ENCODE measurements at regions not wholly inside any gene's neighbourhood (a gene's known extent, or its start where the extent isn't known, plus 50 kb on each side); places are given as distances from the start of the nearest gene placed in this dataset.

DNA sequence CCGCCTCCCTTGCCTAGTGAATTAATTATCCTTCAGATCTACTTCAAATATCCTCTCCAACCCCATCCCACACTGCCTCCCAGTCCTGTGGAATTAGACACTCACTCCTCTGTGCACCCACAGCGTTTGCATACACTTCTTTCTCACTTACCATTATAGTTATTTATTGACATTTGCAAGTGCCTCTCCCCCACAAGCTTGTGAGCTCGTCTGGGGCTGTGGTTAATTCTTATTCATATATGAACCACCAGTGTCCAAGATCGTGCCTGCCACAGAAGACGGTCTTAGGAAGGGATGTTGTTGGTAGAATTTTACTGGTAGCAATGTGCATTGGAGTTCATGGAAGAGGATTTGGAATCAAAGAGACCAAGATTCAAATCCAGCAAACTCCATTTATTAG is 68.1 kb upstream of the AOAH start:
- Histone ChIP-seq H4K8ac (replicated peaks; ENCODE audit: insufficient read length, low read depth, low read length) (no peak overlapping the region), H3T11ph (ENCODE audit: low read length) (no peak overlapping the region), H2AK5ac (ENCODE audit: insufficient read length, low read length) (no peak overlapping the region), H4K91ac (ENCODE audit: insufficient read length, low read depth, low read length) (no peak overlapping the region), H2BK5ac (ENCODE audit: insufficient read length, low read length) (no peak overlapping the region), H3K27ac (ENCODE audit: insufficient read length, low read depth, low read length) (no peak overlapping the region), H3K79me1 (ENCODE audit: insufficient read depth, low read depth, low read length, poor library complexity, severe bottlenecking) (no peaks in the 10 kb centered on the region), H3K14ac (ENCODE audit: insufficient read depth, low read length) (no peak overlapping the region), H2BK15ac (ENCODE audit: low read depth, low read length) (no peak overlapping the region), H2BK20ac (ENCODE audit: low read depth, low read length, poor library complexity, severe bottlenecking) (no peak overlapping the region), H3K4me1 (ENCODE audit: insufficient read depth, low read length) (no peaks in the 10 kb centered on the region), H3K27me3 (ENCODE audit: insufficient read depth, low read length) (no peaks in the 10 kb centered on the region), H2BK120ac (ENCODE audit: low read depth, low read length, poor library complexity, severe bottlenecking) (no peak overlapping the region), H3K18ac (ENCODE audit: insufficient read length, low read depth, low read length) (no peak overlapping the region), H3K23ac (ENCODE audit: insufficient read length, low read depth, low read length) (no peak overlapping the region), H2AFZ (ENCODE audit: low read length) (no peak overlapping the region), H4K20me1 (ENCODE audit: control insufficient read depth, insufficient read depth, insufficient read length) (no peaks in the 10 kb centered on the region), H4K5ac (ENCODE audit: insufficient read length, low read depth, low read length) (no peak overlapping the region), H3K9me3 (ENCODE audit: control insufficient read depth, low read depth, low read length) (no peaks in the 10 kb centered on the region), H2BK12ac (ENCODE audit: insufficient read length, low read depth, low read length) (no peak overlapping the region), H3K4ac (ENCODE audit: low read depth, low read length) (no peak overlapping the region), H3K79me2 (ENCODE audit: insufficient read depth, low read length) (no peaks in the 10 kb centered on the region), H3K9ac (ENCODE audit: extremely low read depth, insufficient read length, low read length) (no peak overlapping the region), H3K4me2 (ENCODE audit: insufficient read depth, insufficient read length, low read length) (no peak overlapping the region), H3K56ac (ENCODE audit: insufficient read length, low read depth, low read length) (no peak overlapping the region), H3K23me2 (ENCODE audit: insufficient read length, low read depth, low read length, poor library complexity, severe bottlenecking) (no peaks in the 10 kb centered on the region)
- Mint-ChIP-seq H3K4me3 (no peak overlapping the region), H3K4me1 (peaks cover 5 to 11% of the 10 kb centered on the region in 2 experiments; a peak in 3 of 4 replicates), H3K27me3 (ENCODE audit: low read depth) (no peaks in the 10 kb centered on the region), H3K36me3 (ENCODE audit: insufficient read depth in 1 of 3, low read depth in 3 of 3) (no peaks in the 10 kb centered on the region), H3K27ac (no peak overlapping the region), H3K9me3 (no peaks in the 10 kb centered on the region)
- no CpG with 5 or more reads among the region's 5 CpGs for WGBS (ENCODE audit: extremely low coverage, insufficient read length, low lambda C conversion rate)
- DNase-seq: no peak
- TF ChIP-seq CTCF (conservative IDR thresholded peaks at IDR 0.05): no peak
